ENCODE measurements at regions not wholly inside any gene's neighbourhood (a gene's known extent, or its start where the extent isn't known, plus 50 kb on each side); places are given as distances from the start of the nearest gene placed in this dataset.

GRCh38 chr5:133882846-133883245, 85.6 kb downstream of the C5orf15 start:
- no peak for DNase-seq (ENCODE audit: low spot score)
- no peak for ATAC-seq (ENCODE audit: insufficient number of reproducible peaks, low FRiP score, low read depth)
- H3K27me3 ChIP-seq (replicated peaks; ENCODE audit: insufficient read depth), result no peaks in the 10 kb centered on the region
- H3K9me3 ChIP-seq, result no peaks in the 10 kb centered on the region
- H3K36me3 ChIP-seq, result no peaks in the 10 kb centered on the region
- no peaks in the 10 kb centered on the region for H3K4me1 ChIP-seq (ENCODE audit: control insufficient read depth in 1 of 2, low read depth in 2 of 2)
- H3K27ac ChIP-seq, result no peak overlapping the region
- no peak for TF ChIP-seq CTCF (IDR thresholded peaks at IDR 0.05)
- H3K4me3 ChIP-seq, result no peak overlapping the region

- TF ChIP-seq CTCF (IDR thresholded peaks at IDR 0.05), result no peak
- Histone ChIP-seq H3K9me3 (no peaks in the 10 kb centered on the region), H3K27ac (no peak overlapping the region), H3K36me3 (no peaks in the 10 kb centered on the region), H3K4me1 (ENCODE audit: control insufficient read depth in 1 of 2, low read depth in 2 of 2) (no peaks in the 10 kb centered on the region), H3K4me3 (no peak overlapping the region), H3K27me3 (replicated peaks; ENCODE audit: insufficient read depth) (no peaks in the 10 kb centered on the region)
- ATAC-seq (ENCODE audit: insufficient number of reproducible peaks, low FRiP score, low read depth) (no peak), DNase-seq (ENCODE audit: low spot score) (no peak)
Observed at GRCh38 chr5:133882389-133882695, 86.1 kb downstream of the C5orf15 start.

DNA sequence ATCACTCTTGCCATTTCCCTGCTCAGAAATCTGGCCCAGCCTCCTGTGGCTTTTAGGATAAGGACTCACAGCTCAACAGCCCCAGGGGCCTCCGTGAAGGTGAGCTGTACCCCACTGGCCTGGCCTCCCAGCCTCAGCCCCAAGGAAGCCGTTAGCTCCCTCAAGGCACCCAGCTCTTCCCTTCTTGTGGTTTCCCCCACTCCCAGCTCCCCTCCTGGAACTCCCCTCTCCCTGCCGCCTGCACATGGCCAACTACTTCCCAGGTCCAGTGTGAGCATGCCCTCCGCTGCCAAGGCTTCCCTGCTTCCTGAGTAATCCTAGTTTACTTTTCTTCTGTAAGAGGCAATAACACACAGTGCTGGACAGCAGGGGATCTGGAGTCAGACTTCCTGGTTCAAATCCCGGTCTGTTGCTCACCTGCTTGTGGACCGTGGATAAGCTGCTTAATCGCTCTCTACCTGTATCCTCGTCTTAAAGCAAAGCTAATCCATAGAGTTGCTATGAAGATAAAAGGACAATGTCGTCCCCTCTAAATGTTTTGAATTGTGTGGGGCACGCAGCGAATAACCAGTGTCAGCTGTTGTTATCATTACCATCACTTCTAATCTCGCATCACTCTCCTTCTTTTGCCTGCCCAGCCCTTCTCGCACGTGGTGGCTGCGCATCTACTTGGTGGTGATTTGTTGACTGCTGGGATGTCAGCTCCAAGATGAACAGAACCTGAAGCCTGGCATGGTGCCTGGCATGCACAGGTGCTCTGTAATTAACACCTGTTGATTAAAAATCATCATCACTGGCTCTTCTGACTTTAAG, 86.6 kb downstream of the C5orf15 start:
- DNase-seq (ENCODE audit: low spot score) (no peak), ATAC-seq (ENCODE audit: insufficient number of reproducible peaks, low FRiP score, low read depth) (no peak)
- Histone ChIP-seq H3K27me3 (replicated peaks; ENCODE audit: insufficient read depth) (no peaks in the 10 kb centered on the region), H3K4me1 (ENCODE audit: control insufficient read depth in 1 of 2, low read depth in 2 of 2) (no peaks in the 10 kb centered on the region), H3K4me3 (no peak overlapping the region), H3K9me3 (no peaks in the 10 kb centered on the region), H3K27ac (no peak overlapping the region), H3K36me3 (no peaks in the 10 kb centered on the region)
- TF ChIP-seq CTCF (IDR thresholded peaks at IDR 0.05), result no peak

DNA sequence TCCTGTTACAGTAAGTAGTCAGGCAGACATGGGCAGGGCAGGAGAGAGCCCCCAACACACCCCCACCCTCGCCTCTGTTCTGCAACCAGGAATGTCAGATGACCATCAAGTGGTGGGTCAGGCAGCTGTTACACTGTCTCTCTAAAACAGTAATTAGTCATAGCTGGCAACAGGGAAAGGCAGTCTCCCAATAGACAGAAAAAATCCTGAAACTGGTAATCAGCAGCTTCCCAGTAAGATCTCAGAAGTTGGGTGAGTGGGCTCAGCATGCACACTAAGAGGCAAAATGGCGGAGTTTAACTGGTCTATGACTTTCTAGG, 90.2 kb downstream of the C5orf15 start:
- no peak for ATAC-seq (ENCODE audit: insufficient number of reproducible peaks, low FRiP score, low read depth)
- no peak for DNase-seq (ENCODE audit: low spot score)
- no peaks in the 10 kb centered on the region for H3K27me3 ChIP-seq (replicated peaks; ENCODE audit: insufficient read depth)
- TF ChIP-seq CTCF (IDR thresholded peaks at IDR 0.05), result no peak
- H3K27ac ChIP-seq, result no peak overlapping the region
- no peaks in the 10 kb centered on the region for H3K36me3 ChIP-seq
- no peaks in the 10 kb centered on the region for H3K4me1 ChIP-seq (ENCODE audit: control insufficient read depth in 1 of 2, low read depth in 2 of 2)
- no peak overlapping the region for H3K4me3 ChIP-seq
- H3K9me3 ChIP-seq, result no peaks in the 10 kb centered on the region

- Histone ChIP-seq H3K4me1 (ENCODE audit: control insufficient read depth in 1 of 2, low read depth in 2 of 2) (no peaks in the 10 kb centered on the region), H3K4me3 (no peak overlapping the region), H3K27ac (no peak overlapping the region), H3K9me3 (no peaks in the 10 kb centered on the region), H3K27me3 (replicated peaks; ENCODE audit: insufficient read depth) (no peaks in the 10 kb centered on the region), H3K36me3 (no peaks in the 10 kb centered on the region)
- no peak for DNase-seq (ENCODE audit: low spot score)
- TF ChIP-seq CTCF (IDR thresholded peaks at IDR 0.05), result no peak
- no peak for ATAC-seq (ENCODE audit: insufficient number of reproducible peaks, low FRiP score, low read depth)
Observed at GRCh38 chr5:133877351-133878235, 90.8 kb downstream of the C5orf15 start.

Measured in thoracic aorta (tissue), 2 donors.